Thyroid gland (tissue), 4 donors: ENCODE measurements at regions not wholly inside any gene's neighbourhood (a gene's known extent, or its start where the extent isn't known, plus 50 kb on each side); places are given as distances from the start of the nearest gene placed in this dataset.

Experiments used
- DNase-seq, 2 donors: peaks; one replicate each; pipeline ENCODE4 v3.0.0-alpha.2; 2019
- H3K27ac ChIP-seq, 3 donors: fragments of 200-600 bp; sonication (generic); 1 replicate in 2 of 3; 2 replicates in 1 of 3; pipeline ENCODE4 v1.5.1; 2016 to 2019; ENCODE audit warnings: mild to moderate bottlenecking in 1 of 3, moderate library complexity in 1 of 3
- H3K27me3 ChIP-seq: fragments of 200-600 bp; sonication (generic); one replicate; pipeline ENCODE4 v1.5.1; 2019
- H3K36me3 ChIP-seq, 2 donors: fragments of 200-600 bp; sonication (generic); one replicate each; pipeline ENCODE4 v1.5.1; 2016 to 2019
- H3K4me1 ChIP-seq, 2 donors: fragments of 200-600 bp; sonication (generic); one replicate each; pipeline ENCODE4 v1.5.1; 2017 to 2019
- H3K4me3 ChIP-seq, 3 donors: fragments of 200-600 bp; sonication (generic); replicated peaks in 1 of 3; 1 replicate in 2 of 3; 2 replicates in 1 of 3; pipeline ENCODE4 v1.5.1; 2016; ENCODE audit warnings: mild to moderate bottlenecking in 1 of 3
- H3K9me3 ChIP-seq: fragments of 200-600 bp; sonication (generic); one replicate; pipeline ENCODE4 v1.5.1; 2017
- POLR2A ChIP-seq, 2 donors: fragments of 450-650 bp; IDR thresholded peaks; one replicate each; pipeline ENCODE4 v1.6.1; 2017; ENCODE audit warnings: antibody characterized with exemption in 2 of 2, mild to moderate bottlenecking in 2 of 2, moderate library complexity in 1 of 2
- WGBS, 2 donors: methylation state at CpG; one replicate each; pipeline ENCODE4 v1.1.5; 2017; 5-methylcytosine and 5-hydroxymethylcytosine counted together
- intact Hi-C: fragments of 100-400 bp; cut with DNase I; formaldehyde crosslinking; loops from one replicate; pipeline ENCODE4 v1.15.1; 2023
- TF ChIP-seq, protein P1 (sequence below), 6 experiments: fragments of 200-600 bp in 3 of 6; fragments of 450-650 bp in 3 of 6; sonication (generic) in 3 of 6; IDR thresholded peaks; one replicate each; pipeline ENCODE4 v1.5.1; 2016 to 2019; ENCODE audit warnings: antibody characterized with exemption in 6 of 6, mild to moderate bottlenecking in 2 of 6, inconsistent platforms in 1 of 6, moderate library complexity in 1 of 6

DNA sequence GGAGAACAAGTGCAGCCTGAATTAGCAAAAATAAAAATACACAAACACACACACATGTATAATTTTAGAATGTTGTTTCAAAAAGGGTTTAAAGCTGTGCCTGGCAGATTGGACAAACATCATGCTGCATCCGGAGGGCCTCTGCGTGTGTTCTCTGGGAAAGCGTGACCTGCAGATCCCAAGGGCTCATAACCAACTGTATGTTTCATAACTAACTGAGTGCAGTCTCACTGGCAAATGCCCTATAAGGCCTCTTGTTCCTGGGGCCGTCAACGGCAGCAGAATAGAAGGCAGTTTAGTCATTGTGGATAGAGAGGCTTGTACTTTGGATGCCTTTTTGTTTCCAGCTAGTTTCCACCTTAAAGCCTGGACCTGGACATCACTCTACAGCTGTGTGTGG, 243.8 kb upstream of the KIAA1217 start:
- 64 to 78% methylated on average over 5 of the region's 5 CpGs for WGBS, 2 donors
- no peaks in the 10 kb centered on the region for H3K4me1 ChIP-seq

DNA sequence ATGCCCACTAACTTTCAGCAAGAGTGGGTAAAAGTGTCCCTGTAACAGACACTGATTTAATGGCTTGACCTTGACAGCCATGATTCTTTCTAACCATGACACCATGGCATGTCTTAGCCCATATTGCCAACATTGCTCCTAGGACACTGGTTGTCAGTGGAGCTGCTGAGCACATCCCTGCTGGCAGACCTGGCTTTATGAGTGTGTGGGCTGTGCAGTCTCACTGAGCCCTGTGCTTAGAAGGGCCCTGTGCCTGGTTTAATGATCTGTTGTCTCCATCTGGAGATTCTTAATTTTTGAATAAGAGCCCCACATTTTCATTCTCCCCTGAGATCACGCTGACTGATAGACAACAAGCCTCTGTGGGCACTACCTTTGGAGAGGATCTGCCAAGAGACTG, 243.1 kb upstream of the KIAA1217 start:
- H3K4me1 ChIP-seq = no peaks in the 10 kb centered on the region
- H3K36me3 ChIP-seq = no peaks in the 10 kb centered on the region
- no peak overlapping the region for H3K4me3 ChIP-seq
- intact Hi-C loops = no loop called here
- no peak for DNase-seq
- TF ChIP-seq, protein P1, sequence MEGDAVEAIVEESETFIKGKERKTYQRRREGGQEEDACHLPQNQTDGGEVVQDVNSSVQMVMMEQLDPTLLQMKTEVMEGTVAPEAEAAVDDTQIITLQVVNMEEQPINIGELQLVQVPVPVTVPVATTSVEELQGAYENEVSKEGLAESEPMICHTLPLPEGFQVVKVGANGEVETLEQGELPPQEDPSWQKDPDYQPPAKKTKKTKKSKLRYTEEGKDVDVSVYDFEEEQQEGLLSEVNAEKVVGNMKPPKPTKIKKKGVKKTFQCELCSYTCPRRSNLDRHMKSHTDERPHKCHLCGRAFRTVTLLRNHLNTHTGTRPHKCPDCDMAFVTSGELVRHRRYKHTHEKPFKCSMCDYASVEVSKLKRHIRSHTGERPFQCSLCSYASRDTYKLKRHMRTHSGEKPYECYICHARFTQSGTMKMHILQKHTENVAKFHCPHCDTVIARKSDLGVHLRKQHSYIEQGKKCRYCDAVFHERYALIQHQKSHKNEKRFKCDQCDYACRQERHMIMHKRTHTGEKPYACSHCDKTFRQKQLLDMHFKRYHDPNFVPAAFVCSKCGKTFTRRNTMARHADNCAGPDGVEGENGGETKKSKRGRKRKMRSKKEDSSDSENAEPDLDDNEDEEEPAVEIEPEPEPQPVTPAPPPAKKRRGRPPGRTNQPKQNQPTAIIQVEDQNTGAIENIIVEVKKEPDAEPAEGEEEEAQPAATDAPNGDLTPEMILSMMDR (IDR thresholded peaks at IDR 0.05) = no peak
- no peak for TF ChIP-seq POLR2A (IDR thresholded peaks at IDR 0.05)
- no peaks in the 10 kb centered on the region for H3K27me3 ChIP-seq
- H3K27ac ChIP-seq = no peak overlapping the region
- no peaks in the 10 kb centered on the region for H3K9me3 ChIP-seq
- WGBS, 2 donors = 100% methylated on average over 1 of the region's 1 CpG

More for the DNA sequence above, 243.8 kb upstream of the KIAA1217 start:
- Histone ChIP-seq H3K9me3 (no peaks in the 10 kb centered on the region), H3K27me3 (no peaks in the 10 kb centered on the region), H3K4me3 (no peak overlapping the region), H3K27ac (no peak overlapping the region), H3K36me3 (no peaks in the 10 kb centered on the region)
- TF ChIP-seq POLR2A (IDR thresholded peaks at IDR 0.05) = no peak
- TF ChIP-seq, protein P1 (IDR thresholded peaks at IDR 0.05) = no peak
- intact Hi-C loops = no loop called here
- DNase-seq = no peak

DNA sequence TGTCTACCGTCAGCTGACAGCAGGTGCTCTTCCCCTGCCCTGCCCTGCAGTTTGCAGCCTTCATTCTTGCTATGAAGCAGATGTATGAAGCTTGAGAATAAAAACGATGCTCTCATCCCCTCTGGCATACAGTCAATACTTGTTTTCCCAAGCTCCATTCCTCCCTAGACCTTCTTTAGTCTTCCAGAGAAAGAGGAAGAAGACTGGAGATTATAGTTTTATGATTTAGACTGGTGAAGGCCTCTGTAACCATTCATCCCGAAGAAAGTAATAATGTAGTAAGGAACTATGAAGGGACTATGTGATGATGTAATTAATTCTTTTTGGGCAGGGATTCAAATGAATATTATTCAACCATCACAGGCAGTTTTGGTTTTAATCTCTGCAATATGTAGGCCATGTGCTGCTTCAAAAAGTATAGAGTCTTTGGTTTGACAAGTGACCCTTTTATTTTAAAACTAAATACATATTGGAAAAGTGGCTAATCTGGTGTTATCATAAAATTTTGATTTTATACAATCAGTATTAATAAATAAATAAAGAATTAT, 242.4 kb upstream of the KIAA1217 start:
- H3K4me3 ChIP-seq = no peak overlapping the region
- H3K36me3 ChIP-seq = no peaks in the 10 kb centered on the region
- no peak for TF ChIP-seq POLR2A (IDR thresholded peaks at IDR 0.05)
- TF ChIP-seq, protein P1 (IDR thresholded peaks at IDR 0.05) = no peak
- H3K27ac ChIP-seq = no peak overlapping the region
- no peaks in the 10 kb centered on the region for H3K9me3 ChIP-seq
- DNase-seq = no peak
- intact Hi-C loops = no loop called here
- no peaks in the 10 kb centered on the region for H3K4me1 ChIP-seq
- H3K27me3 ChIP-seq = no peaks in the 10 kb centered on the region
- WGBS, 2 donors = 77 to 78% methylated on average over 3 of the region's 3 CpGs

DNA sequence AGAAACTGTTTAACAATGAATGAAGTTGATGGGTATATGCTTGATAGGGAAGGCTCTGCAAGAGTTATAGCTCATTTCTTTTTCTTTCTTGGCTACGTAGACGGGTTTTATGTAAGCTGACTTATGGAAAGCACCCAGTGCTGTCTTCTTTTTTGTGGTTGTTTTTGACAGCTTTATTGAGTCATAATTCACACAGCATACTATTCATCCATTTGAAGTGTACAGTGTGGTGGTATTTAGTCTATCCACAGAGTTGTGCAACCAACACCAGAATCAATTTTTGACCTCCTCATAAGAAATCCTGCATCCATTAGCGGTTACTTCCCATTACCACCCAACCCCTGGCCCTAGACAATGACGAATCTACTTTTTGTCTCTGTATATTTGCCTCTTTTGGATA, 240.6 kb upstream of the KIAA1217 start:
- Histone ChIP-seq H3K4me1 (no peaks in the 10 kb centered on the region), H3K36me3 (no peaks in the 10 kb centered on the region), H3K4me3 (no peak overlapping the region), H3K27ac (no peak overlapping the region), H3K27me3 (no peaks in the 10 kb centered on the region), H3K9me3 (no peaks in the 10 kb centered on the region)
- TF ChIP-seq POLR2A (IDR thresholded peaks at IDR 0.05) = no peak
- TF ChIP-seq, protein P1 (IDR thresholded peaks at IDR 0.05) = no peak
- 83 to 91% methylated on average over 4 of the region's 4 CpGs for WGBS, 2 donors
- intact Hi-C loops = no loop called here
- DNase-seq = no peak

DNA sequence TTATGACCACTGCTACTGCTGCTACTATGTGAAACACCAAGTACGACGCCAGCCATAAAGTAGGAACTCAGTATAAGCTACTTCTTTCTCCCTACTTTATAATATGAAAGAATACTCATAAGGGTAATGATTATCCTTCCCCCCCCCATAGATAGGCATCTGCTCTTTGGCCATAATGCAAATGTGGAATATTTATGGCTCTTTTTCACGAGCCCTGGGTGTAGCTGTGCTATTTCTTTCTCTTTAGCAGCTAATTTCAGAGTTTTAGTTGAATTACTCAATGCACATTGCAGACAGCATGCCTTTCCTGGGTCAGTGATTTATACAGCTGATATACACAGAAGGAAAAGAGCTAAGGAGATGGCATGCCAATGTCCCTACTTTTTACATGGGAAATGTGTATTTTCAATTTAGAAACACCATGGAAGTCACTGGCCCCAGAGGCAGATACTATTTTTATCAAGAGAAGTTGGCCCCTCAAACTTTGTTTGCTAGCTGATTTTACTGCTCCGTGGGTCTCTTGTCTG, 234.1 kb upstream of the KIAA1217 start:
- Histone ChIP-seq H3K27me3 (no peaks in the 10 kb centered on the region), H3K36me3 (no peaks in the 10 kb centered on the region), H3K4me3 (no peak overlapping the region), H3K27ac (peak overlapping the region in 1 of 3 donors; percentile 0), H3K9me3 (no peaks in the 10 kb centered on the region), H3K4me1 (peaks cover 20 to 23% of the 10 kb centered on the region in 2 donors)
- no peak for DNase-seq
- intact Hi-C loops = no loop called here
- TF ChIP-seq POLR2A (IDR thresholded peaks at IDR 0.05) = no peak
- TF ChIP-seq, protein P1 (IDR thresholded peaks at IDR 0.05) = no peak
- 71 to 76% methylated on average over 4 of the region's 4 CpGs for WGBS, 2 donors
